Colonic mucosa (tissue), 4 donors: ENCODE measurements at regions not wholly inside any gene's neighbourhood (a gene's known extent, or its start where the extent isn't known, plus 50 kb on each side); places are given as distances from the start of the nearest gene placed in this dataset.

Experiments
- DNase-seq: peaks from one replicate; pipeline ENCODE4 v3.0.0-alpha.2; 2020
- H3K27ac ChIP-seq: fragments of 200-600 bp; one replicate; pipeline ENCODE4 v1.8.0; 2021
- H3K27me3 ChIP-seq: fragments of 200-600 bp; one replicate; pipeline ENCODE4 v1.8.0; 2021
- H3K36me3 ChIP-seq: fragments of 200-600 bp; one replicate; pipeline ENCODE4 v1.8.0; 2021
- H3K4me1 ChIP-seq: fragments of 200-600 bp; one replicate; pipeline ENCODE4 v1.8.0; 2021; ENCODE audit warnings: mild to moderate bottlenecking
- H3K4me3 ChIP-seq: fragments of 200-600 bp; one replicate; pipeline ENCODE4 v1.8.0; 2021
- H3K9ac ChIP-seq, 2 donors: one replicate each; pipeline ENCODE4 v1.7.0; 2013; ENCODE audit warnings: control low read depth in 2 of 2, low read depth in 2 of 2, low read length in 2 of 2
- H3K9me3 ChIP-seq: fragments of 200-600 bp; one replicate; pipeline ENCODE4 v1.8.0; 2021
- CTCF ChIP-seq: fragments of 200-600 bp; IDR thresholded peaks from one replicate; pipeline ENCODE4 v1.8.0; 2022; ENCODE audit warnings: antibody characterized with exemption, mild to moderate bottlenecking
- intact Hi-C: fragments of 100-400 bp; cut with DNase I; formaldehyde crosslinking; loops from one replicate; pipeline ENCODE4 v1.14.1; 2022
- donor health status: healthy.
- donor health status: DM: no; HTN: no; CAD: no.
- donor health status: DM: no; HTN: no; CAD: no.

GRCh38 chr21:25459365-25459764 lies 147.9 kb downstream of the MRPL39 start:
- intact Hi-C loops: no loop called here
- Histone ChIP-seq H3K4me1 (no peaks in the 10 kb centered on the region), H3K27me3 (no peaks in the 10 kb centered on the region), H3K27ac (no peak overlapping the region), H3K9ac (no peak overlapping the region), H3K36me3 (no peaks in the 10 kb centered on the region), H3K4me3 (no peak overlapping the region), H3K9me3 (no peaks in the 10 kb centered on the region)
- no peak for TF ChIP-seq CTCF
- no peak for DNase-seq

GRCh38 chr21:25458484-25458883 lies 148.8 kb downstream of the MRPL39 start:
- Histone ChIP-seq H3K4me3 (no peak overlapping the region), H3K4me1 (no peaks in the 10 kb centered on the region), H3K9ac (no peak overlapping the region), H3K36me3 (no peaks in the 10 kb centered on the region), H3K9me3 (no peaks in the 10 kb centered on the region), H3K27me3 (no peaks in the 10 kb centered on the region), H3K27ac (no peak overlapping the region)
- no peak for DNase-seq
- TF ChIP-seq CTCF: no peak
- intact Hi-C loops: no loop called here

GRCh38 chr21:25457946-25458345 lies 149.3 kb downstream of the MRPL39 start:
- H3K9me3 ChIP-seq: no peaks in the 10 kb centered on the region
- no peaks in the 10 kb centered on the region for H3K4me1 ChIP-seq
- no peak overlapping the region for H3K27ac ChIP-seq
- no peak overlapping the region for H3K4me3 ChIP-seq
- no peaks in the 10 kb centered on the region for H3K36me3 ChIP-seq
- no peaks in the 10 kb centered on the region for H3K27me3 ChIP-seq
- no peak for TF ChIP-seq CTCF
- no peak for DNase-seq
- intact Hi-C loops: no loop called here
- H3K9ac ChIP-seq: no peak overlapping the region

- no peak overlapping the region for H3K4me3 ChIP-seq
- H3K9me3 ChIP-seq: no peaks in the 10 kb centered on the region
- H3K4me1 ChIP-seq: no peaks in the 10 kb centered on the region
- intact Hi-C loops: no loop called here
- H3K27ac ChIP-seq: no peak overlapping the region
- no peaks in the 10 kb centered on the region for H3K36me3 ChIP-seq
- H3K27me3 ChIP-seq: no peaks in the 10 kb centered on the region
- no peak overlapping the region for H3K9ac ChIP-seq
- TF ChIP-seq CTCF: no peak
- DNase-seq: no peak
These were observed 149.9 kb downstream of the MRPL39 start for GRCh38 chr21:25457411-25457810.

- Histone ChIP-seq H3K4me1 (no peaks in the 10 kb centered on the region), H3K4me3 (no peak overlapping the region), H3K9ac (no peak overlapping the region), H3K9me3 (no peaks in the 10 kb centered on the region), H3K27me3 (no peaks in the 10 kb centered on the region), H3K36me3 (no peaks in the 10 kb centered on the region), H3K27ac (no peak overlapping the region)
- intact Hi-C loops: no loop called here
- no peak for DNase-seq
- TF ChIP-seq CTCF: no peak
These were observed 150.6 kb downstream of the MRPL39 start for GRCh38 chr21:25456672-25457071.

- no peak overlapping the region for H3K4me3 ChIP-seq
- H3K36me3 ChIP-seq: no peaks in the 10 kb centered on the region
- H3K9ac ChIP-seq: no peak overlapping the region
- H3K9me3 ChIP-seq: no peaks in the 10 kb centered on the region
- H3K27ac ChIP-seq: no peak overlapping the region
- H3K4me1 ChIP-seq: no peaks in the 10 kb centered on the region
- intact Hi-C loops: no loop called here
- H3K27me3 ChIP-seq: no peaks in the 10 kb centered on the region
- TF ChIP-seq CTCF: no peak
- no peak for DNase-seq
These were observed 153.8 kb downstream of the MRPL39 start for GRCh38 chr21:25453524-25453923.
